ENCODE measurements at regions not wholly inside any gene's neighbourhood (a gene's known extent, or its start where the extent isn't known, plus 50 kb on each side); places are given as distances from the start of the nearest gene placed in this dataset.

GRCh38 chr12:124435806-124436345 lies 131.5 kb downstream of the NCOR2 start:
- H3K36me3 ChIP-seq (ENCODE audit: insufficient read depth, low read length): peaks cover 26% of the 10 kb centered on the region; the same call in 1 of the 2 replicates
- no peak overlapping the region for H3K4me2 ChIP-seq (ENCODE audit: low read depth, low read length, poor library complexity, severe bottlenecking)
- H2AFZ ChIP-seq (ENCODE audit: low read length): no peak overlapping the region
- peaks cover 8% of the 10 kb centered on the region for H3K27me3 ChIP-seq (ENCODE audit: insufficient read depth, low read length, poor library complexity, severe bottlenecking)
- H4K20me1 ChIP-seq (ENCODE audit: insufficient read depth, low read length, poor library complexity, severe bottlenecking): no peaks in the 10 kb centered on the region
- H3K4me3 ChIP-seq (ENCODE audit: low read length, poor library complexity, severe bottlenecking): no peak overlapping the region
- no peaks in the 10 kb centered on the region for H3K4me1 ChIP-seq (ENCODE audit: insufficient read depth, low read length, poor library complexity, severe bottlenecking)
- H3K9ac ChIP-seq (ENCODE audit: low read depth, low read length, poor library complexity, severe bottlenecking): no peak overlapping the region
- no peaks in the 10 kb centered on the region for H3F3A ChIP-seq (ENCODE audit: low read depth)
- H3K9me2 ChIP-seq (replicated peaks; ENCODE audit: low read depth, low read length): no peaks in the 10 kb centered on the region
- peaks cover 12% of the 10 kb centered on the region; the same call in 1 of the 2 replicates for H3K79me2 ChIP-seq (ENCODE audit: insufficient read depth, low read length)
- TF ChIP-seq CTCF (conservative IDR thresholded peaks at IDR 0.05; ENCODE audit: low read length) (no peak), EZH2phosphoT487 (IDR thresholded peaks at IDR 0.05; ENCODE audit: borderline replicate concordance) (no peak)
- H3K9me3 ChIP-seq (ENCODE audit: insufficient read depth, low read depth, low read length): no peaks in the 10 kb centered on the region

GRCh38 chr12:124434951-124435805 lies 132.2 kb downstream of the NCOR2 start:
- peaks cover 8% of the 10 kb centered on the region for H3K27me3 ChIP-seq (ENCODE audit: insufficient read depth, low read length, poor library complexity, severe bottlenecking)
- H2AFZ ChIP-seq (ENCODE audit: low read length): no peak overlapping the region
- peaks cover 12% of the 10 kb centered on the region; the same call in 1 of the 2 replicates for H3K79me2 ChIP-seq (ENCODE audit: insufficient read depth, low read length)
- no peak for TF ChIP-seq CTCF (conservative IDR thresholded peaks at IDR 0.05; ENCODE audit: low read length)
- no peak for TF ChIP-seq EZH2phosphoT487 (IDR thresholded peaks at IDR 0.05; ENCODE audit: borderline replicate concordance)
- peaks cover 31% of the 10 kb centered on the region; the same call in 1 of the 2 replicates for H3K36me3 ChIP-seq (ENCODE audit: insufficient read depth, low read length)
- no peaks in the 10 kb centered on the region for H4K20me1 ChIP-seq (ENCODE audit: insufficient read depth, low read length, poor library complexity, severe bottlenecking)
- no peak overlapping the region for H3K9ac ChIP-seq (ENCODE audit: low read depth, low read length, poor library complexity, severe bottlenecking)
- H3K4me2 ChIP-seq (ENCODE audit: low read depth, low read length, poor library complexity, severe bottlenecking): no peak overlapping the region
- no peaks in the 10 kb centered on the region for H3K4me1 ChIP-seq (ENCODE audit: insufficient read depth, low read length, poor library complexity, severe bottlenecking)
- no peaks in the 10 kb centered on the region for H3F3A ChIP-seq (ENCODE audit: low read depth)
- no peak overlapping the region for H3K4me3 ChIP-seq (ENCODE audit: low read length, poor library complexity, severe bottlenecking)
- H3K9me2 ChIP-seq (replicated peaks; ENCODE audit: low read depth, low read length): no peaks in the 10 kb centered on the region
- H3K9me3 ChIP-seq (ENCODE audit: insufficient read depth, low read depth, low read length): no peaks in the 10 kb centered on the region

GRCh38 chr12:124434354-124434753 lies 133.1 kb downstream of the NCOR2 start:
- no peak overlapping the region for H3K4me2 ChIP-seq (ENCODE audit: low read depth, low read length, poor library complexity, severe bottlenecking)
- H3K4me3 ChIP-seq (ENCODE audit: low read length, poor library complexity, severe bottlenecking): no peak overlapping the region
- no peaks in the 10 kb centered on the region for H3K9me3 ChIP-seq (ENCODE audit: insufficient read depth, low read depth, low read length)
- H3K27me3 ChIP-seq (ENCODE audit: insufficient read depth, low read length, poor library complexity, severe bottlenecking): peaks cover 8% of the 10 kb centered on the region
- no peaks in the 10 kb centered on the region for H4K20me1 ChIP-seq (ENCODE audit: insufficient read depth, low read length, poor library complexity, severe bottlenecking)
- H2AFZ ChIP-seq (ENCODE audit: low read length): no peak overlapping the region
- H3K9me2 ChIP-seq (replicated peaks; ENCODE audit: low read depth, low read length): no peaks in the 10 kb centered on the region
- TF ChIP-seq EZH2phosphoT487 (IDR thresholded peaks at IDR 0.05; ENCODE audit: borderline replicate concordance) (no peak), CTCF (conservative IDR thresholded peaks at IDR 0.05; ENCODE audit: low read length) (no peak)
- H3F3A ChIP-seq (ENCODE audit: low read depth): no peaks in the 10 kb centered on the region
- peaks cover 12% of the 10 kb centered on the region; the same call in 1 of the 2 replicates for H3K79me2 ChIP-seq (ENCODE audit: insufficient read depth, low read length)
- no peak overlapping the region for H3K9ac ChIP-seq (ENCODE audit: low read depth, low read length, poor library complexity, severe bottlenecking)
- peaks cover 39% of the 10 kb centered on the region; the same call in 1 of the 2 replicates for H3K36me3 ChIP-seq (ENCODE audit: insufficient read depth, low read length)
- no peaks in the 10 kb centered on the region for H3K4me1 ChIP-seq (ENCODE audit: insufficient read depth, low read length, poor library complexity, severe bottlenecking)

Data from Loucy (cell line).